Globus pallidus (tissue), 1 donor: ENCODE measurements at regions not wholly inside any gene's neighbourhood (a gene's known extent, or its start where the extent isn't known, plus 50 kb on each side); places are given as distances from the start of the nearest gene placed in this dataset.

Experiments used
- DNase-seq: peaks from one replicate; pipeline ENCODE4 v3.0.0-alpha.2; 2015; ENCODE audit warnings: low spot score

DNA sequence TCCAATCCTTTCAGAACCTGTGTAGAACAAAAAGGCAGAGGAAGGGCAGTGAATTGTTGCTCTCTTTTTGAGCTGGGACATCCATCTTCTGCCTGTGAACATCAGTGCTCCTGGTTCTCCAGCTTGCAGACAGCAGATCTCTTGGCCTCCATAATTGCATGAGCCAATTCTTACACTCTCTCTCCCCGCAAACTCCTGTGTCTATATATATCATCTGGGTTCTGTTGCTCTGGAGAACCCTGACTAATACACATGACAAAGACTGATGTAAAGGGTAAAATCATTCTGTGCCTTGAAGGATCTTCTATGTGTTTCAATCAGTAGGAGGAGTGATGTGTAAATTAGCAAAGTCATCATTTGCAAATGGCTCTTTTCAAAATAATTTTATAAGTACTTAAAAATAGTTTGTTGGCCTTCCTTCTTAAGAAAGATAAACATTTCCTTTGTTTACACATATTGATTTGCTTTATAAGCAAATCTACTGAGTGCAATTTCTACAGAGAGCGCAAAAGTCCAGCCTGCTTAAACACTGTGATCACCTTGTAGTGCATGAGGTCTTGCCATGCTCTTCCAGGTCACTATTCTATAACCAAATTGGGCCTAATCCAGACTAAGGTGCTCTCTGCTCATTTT lies 154.9 kb upstream of the ANKRD28 start:
- no peak for DNase-seq

- DNase-seq: no peak
These were observed 156.1 kb upstream of the ANKRD28 start for GRCh38 chr3:15953841-15954240.

GRCh38 chr3:15955968-15956367 lies 158.2 kb upstream of the ANKRD28 start:
- DNase-seq: peak; percentile 71

- DNase-seq: no peak
These were observed 161.1 kb upstream of the ANKRD28 start for GRCh38 chr3:15958692-15959433.

- DNase-seq: no peak
These were observed 161.6 kb upstream of the ANKRD28 start for GRCh38 chr3:15959434-15959811.

GRCh38 chr3:15964605-15965442 lies 167.0 kb upstream of the ANKRD28 start:
- DNase-seq: no peak

DNA sequence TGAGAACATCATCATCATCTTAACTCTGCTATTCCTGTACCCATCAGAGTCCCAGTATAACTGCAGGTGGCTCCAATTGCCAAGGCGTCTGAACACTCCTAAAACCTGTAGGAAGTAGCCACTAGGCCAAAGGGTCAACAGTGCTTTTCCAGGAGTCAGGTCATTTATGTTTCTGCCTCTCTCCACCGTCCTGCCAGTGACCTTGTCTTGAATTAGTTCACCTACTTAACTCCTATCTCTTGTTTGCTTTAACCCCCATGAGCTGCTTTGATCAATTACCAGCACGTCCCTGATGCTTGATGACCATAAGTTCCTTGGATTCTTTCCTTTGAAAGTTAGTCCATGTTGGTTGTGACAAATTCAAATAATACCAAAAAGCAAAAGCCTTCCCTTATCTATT lies 169.8 kb upstream of the ANKRD28 start:
- no peak for DNase-seq

DNA sequence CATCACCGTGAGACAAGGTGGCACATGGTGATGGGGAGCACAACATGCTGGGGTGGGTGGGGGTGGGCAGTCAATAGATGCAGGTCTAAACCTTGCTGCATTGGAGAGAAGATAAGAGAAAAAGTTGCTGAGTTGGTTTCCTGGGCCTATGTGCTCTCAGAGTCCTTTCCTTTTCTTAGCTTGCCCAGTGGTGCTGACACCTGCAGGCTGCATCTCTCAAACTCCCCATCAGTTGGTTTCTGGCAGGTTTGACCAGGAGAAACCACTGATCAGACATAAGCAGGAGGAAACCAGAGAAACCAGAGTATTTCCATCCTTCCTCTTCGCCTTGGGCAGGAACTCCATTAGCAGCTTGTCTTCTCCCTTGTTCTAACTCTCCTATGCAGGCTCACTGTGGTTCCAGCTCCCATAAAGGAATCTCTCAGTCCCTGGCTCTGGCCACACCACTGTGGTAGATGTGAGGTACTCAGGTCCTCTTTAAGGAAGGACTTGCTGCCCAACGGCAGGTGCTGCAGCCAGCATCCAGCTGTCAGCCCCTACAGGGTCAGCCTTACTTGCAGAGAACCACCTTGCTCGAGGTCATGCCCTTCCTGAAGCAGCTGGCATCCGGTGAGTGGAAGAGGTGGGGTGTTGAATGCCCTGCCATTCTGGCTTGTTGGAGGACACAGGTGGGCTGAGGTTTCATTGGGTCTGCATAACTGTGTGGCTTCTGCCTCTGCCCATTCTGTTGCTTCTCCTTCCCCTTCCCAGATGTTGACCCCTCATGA lies 172.3 kb upstream of the ANKRD28 start:
- no peak for DNase-seq

GRCh38 chr3:15973414-15973813 lies 175.6 kb upstream of the ANKRD28 start:
- DNase-seq: no peak

- DNase-seq: no peak
These were observed 176.2 kb upstream of the ANKRD28 start for GRCh38 chr3:15973940-15974339.

DNA sequence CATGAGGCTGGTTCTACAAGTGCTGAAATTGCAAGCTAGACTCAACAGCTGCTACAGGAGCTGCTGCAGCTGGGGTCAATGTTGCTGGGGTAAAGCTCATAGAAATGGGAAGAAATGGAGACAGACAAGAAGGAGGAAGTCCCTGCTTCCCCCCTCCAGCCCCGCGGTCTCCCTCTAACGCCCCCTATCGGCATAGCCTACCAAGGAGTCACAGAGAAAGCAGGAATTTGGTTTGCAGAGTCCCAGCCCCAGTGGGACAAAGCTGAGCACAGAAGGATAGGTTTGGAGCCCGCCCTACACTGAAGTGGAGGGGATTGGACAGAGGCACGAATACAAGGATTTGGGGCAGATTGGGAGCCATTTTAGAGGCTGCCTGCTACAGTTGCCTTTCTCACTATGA lies 176.9 kb upstream of the ANKRD28 start:
- DNase-seq: no peak

DNA sequence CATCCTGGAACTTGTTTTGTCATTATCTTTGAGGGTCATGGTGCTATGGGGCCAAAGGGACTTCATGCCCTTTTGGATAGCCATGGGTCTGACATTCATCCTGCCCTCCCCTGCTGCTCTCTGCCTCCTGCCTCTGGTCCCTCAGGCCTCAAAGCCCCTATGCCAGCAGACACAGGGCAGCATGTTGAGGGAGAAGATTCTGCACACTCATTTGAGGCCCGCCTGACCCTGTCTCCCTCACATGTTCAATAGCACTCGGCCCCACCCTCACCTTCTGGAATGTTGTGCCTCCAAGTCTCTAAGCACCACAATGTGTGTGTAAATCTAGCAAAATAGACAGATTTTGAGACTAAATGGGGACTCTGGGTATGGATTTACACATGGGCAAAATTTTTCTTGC lies 178.7 kb upstream of the ANKRD28 start:
- DNase-seq: no peak

DNA sequence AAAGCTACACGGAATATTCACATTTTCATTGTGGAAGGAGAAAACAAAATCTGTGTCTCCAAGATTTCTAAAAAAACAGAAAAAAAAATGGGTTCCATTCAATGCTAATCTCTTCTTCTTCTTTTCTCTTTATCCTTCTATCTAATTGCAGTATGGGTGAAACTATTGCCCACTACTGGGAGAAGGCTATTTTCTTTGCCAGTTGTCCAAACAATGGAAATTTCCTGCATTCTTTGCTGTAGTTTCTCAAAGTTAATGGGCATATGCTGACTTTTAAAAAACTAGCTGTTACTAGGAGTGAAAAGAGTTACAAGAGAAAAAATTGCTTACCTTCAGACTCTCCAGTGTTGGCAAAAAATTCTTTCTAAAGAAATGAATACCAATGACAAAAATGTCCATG lies 179.3 kb upstream of the ANKRD28 start:
- DNase-seq: no peak

GRCh38 chr3:15977598-15978232 lies 179.9 kb upstream of the ANKRD28 start:
- no peak for DNase-seq

DNA sequence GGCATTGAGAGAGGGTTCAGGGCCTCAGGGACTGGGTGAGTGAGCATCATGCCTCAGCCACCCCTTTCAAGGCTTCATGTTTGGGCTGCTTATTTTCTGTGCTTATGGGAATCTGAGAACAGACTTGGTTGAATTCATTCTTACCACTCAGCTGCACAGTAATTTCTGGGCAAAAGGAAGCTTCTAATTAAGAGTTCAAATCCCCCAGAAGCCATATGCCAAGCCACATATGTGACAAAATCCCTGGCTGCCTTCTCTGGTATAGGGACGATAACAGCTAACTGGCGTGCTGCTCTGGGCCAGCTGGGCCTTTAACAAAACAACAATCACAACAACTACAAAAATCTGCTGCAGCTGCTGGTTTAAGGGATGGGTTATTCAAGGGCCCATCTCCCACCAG lies 181.0 kb upstream of the ANKRD28 start:
- no peak for DNase-seq

DNA sequence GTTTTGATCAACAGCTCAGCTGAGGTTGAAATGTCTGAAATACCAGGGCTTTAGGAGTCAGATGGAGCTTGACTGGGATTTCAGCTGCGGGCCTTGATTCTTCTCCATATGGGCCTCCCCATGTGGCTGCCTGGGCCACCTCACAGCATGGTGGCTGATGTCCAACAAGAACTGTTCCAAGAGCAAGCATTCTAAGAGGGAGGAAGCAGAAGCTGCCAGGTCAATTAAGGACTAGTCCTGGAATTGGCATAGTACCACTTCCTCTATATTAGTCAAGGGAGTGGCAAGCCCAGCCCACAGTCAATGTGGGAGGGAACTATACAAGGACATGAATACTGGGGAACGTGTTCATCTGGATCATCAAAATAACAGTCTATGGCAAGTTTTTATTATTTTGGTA lies 181.7 kb upstream of the ANKRD28 start:
- DNase-seq: no peak

DNA sequence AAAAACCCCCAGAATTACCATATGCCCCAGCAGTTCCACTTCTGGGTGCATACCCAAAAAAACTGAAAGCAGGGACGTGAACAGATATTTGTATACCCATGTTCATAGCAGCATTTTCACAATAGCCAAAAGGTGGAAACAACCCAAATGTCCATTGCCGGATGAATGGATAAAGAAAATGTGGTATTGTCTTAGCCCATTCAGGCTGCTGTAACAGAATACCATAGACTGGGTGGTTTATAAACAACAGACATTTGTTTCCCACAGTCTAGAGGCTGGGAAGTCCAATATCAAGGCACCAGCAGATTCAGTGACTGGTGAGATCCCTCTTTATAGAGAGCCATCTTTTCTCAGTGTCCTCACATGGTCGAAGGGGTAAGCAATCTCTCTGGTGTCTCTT lies 182.1 kb upstream of the ANKRD28 start:
- no peak for DNase-seq

GRCh38 chr3:15982243-15982642 lies 184.5 kb upstream of the ANKRD28 start:
- DNase-seq: no peak

- DNase-seq: peak; percentile 75
These were observed 185.0 kb upstream of the ANKRD28 start for GRCh38 chr3:15982667-15983196.

- DNase-seq: no peak
These were observed 185.5 kb upstream of the ANKRD28 start for GRCh38 chr3:15983232-15983631.

DNA sequence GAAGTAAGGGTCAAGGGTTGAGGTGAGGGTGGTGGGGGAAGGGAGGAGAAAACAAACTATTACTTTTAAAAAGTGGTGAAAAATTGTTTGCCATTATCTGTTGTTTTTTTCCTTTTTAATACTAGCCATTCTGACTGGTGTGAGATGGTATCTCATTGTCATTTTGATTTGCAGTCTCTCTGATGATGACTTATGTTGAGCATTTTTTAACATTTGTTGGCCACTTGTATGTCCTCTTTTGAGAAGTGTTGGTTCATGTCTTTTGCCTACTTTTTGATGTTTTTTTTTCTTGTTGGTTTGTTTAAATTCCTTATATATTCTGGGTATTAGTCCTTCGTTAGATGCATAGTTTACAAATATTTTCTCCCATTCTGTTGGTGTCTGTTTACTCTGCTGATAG lies 185.9 kb upstream of the ANKRD28 start:
- DNase-seq: no peak

- no peak for DNase-seq
These were observed 185.1 kb upstream of the GALNT15 start for GRCh38 chr3:15989419-15989818.
